H9 (cell line): ENCODE measurements at regions not wholly inside any gene's neighbourhood (a gene's known extent, or its start where the extent isn't known, plus 50 kb on each side); places are given as distances from the start of the nearest gene placed in this dataset.

Source experiments
- DNase-seq: peaks from one replicate; pipeline ENCODE4 v3.0.0-alpha.2; 2017
- H2AFZ ChIP-seq: one replicate; pipeline ENCODE4 v1.6.1; 2013; ENCODE audit warnings: mild to moderate bottlenecking, low read length, control low read depth, moderate library complexity
- H2AK5ac ChIP-seq: 2 replicates; pipeline ENCODE4 v1.6.1; 2013; ENCODE audit warnings: low read length, control low read depth, mixed read lengths; ENCODE audit not compliant: insufficient read length
- H2BK120ac ChIP-seq: one replicate; pipeline ENCODE4 v1.6.1; 2013; ENCODE audit warnings: low read depth, mild to moderate bottlenecking, low read length, control low read depth, inconsistent platforms; ENCODE audit not compliant: poor library complexity, severe bottlenecking
- H2BK12ac ChIP-seq: 2 replicates; pipeline ENCODE4 v1.6.1; 2013; ENCODE audit warnings: low read length, control low read depth, mixed read lengths, low read depth; ENCODE audit not compliant: insufficient read length
- H2BK15ac ChIP-seq: 2 replicates; pipeline ENCODE4 v1.6.1; 2013; ENCODE audit warnings: low read depth, low read length, control low read depth
- H2BK20ac ChIP-seq: one replicate; pipeline ENCODE4 v1.6.1; 2013; ENCODE audit warnings: low read depth, mild to moderate bottlenecking, low read length, control low read depth, inconsistent platforms; ENCODE audit not compliant: poor library complexity, severe bottlenecking
- H2BK5ac ChIP-seq: 2 replicates; pipeline ENCODE4 v1.6.1; 2013; ENCODE audit warnings: low read length, control low read depth, mixed read lengths; ENCODE audit not compliant: insufficient read length
- H3K14ac ChIP-seq: 2 replicates; pipeline ENCODE4 v1.6.1; 2013; ENCODE audit warnings: low read length, control low read depth; ENCODE audit not compliant: insufficient read depth
- H3K18ac ChIP-seq: 2 replicates; pipeline ENCODE4 v1.6.1; 2013; ENCODE audit warnings: low read depth, mild to moderate bottlenecking, mixed read lengths, low read length, control low read depth; ENCODE audit not compliant: insufficient read length
- H3K23ac ChIP-seq: 2 replicates; pipeline ENCODE4 v1.6.1; 2013; ENCODE audit warnings: low read length, control low read depth, mixed read lengths, low read depth; ENCODE audit not compliant: insufficient read length
- H3K23me2 ChIP-seq: 2 replicates; pipeline ENCODE4 v1.6.1; 2013; ENCODE audit warnings: low read depth, mild to moderate bottlenecking, mixed read lengths, low read length, control low read depth; ENCODE audit not compliant: insufficient read length, poor library complexity, severe bottlenecking
- H3K27ac ChIP-seq: 2 replicates; pipeline ENCODE4 v1.5.1; 2013; ENCODE audit warnings: low read length, control low read depth, mixed read lengths, low read depth; ENCODE audit not compliant: insufficient read length
- H3K27me3 ChIP-seq: 2 replicates; pipeline ENCODE4 v1.6.1; 2013; ENCODE audit warnings: low read length, control low read depth, inconsistent platforms; ENCODE audit not compliant: insufficient read depth
- H3K4ac ChIP-seq: 2 replicates; pipeline ENCODE4 v1.6.1; 2013; ENCODE audit warnings: low read depth, mild to moderate bottlenecking, control low read depth, inconsistent platforms, low read length, moderate library complexity
- H3K4me1 ChIP-seq: 2 replicates; pipeline ENCODE4 v1.6.1; 2013; ENCODE audit warnings: low read length, control low read depth, inconsistent platforms; ENCODE audit not compliant: insufficient read depth
- H3K4me2 ChIP-seq: 2 replicates; pipeline ENCODE4 v1.6.1; 2013; ENCODE audit warnings: low read length, control low read depth, mixed read lengths; ENCODE audit not compliant: insufficient read length, insufficient read depth
- H3K56ac ChIP-seq: 2 replicates; pipeline ENCODE4 v1.6.1; 2013; ENCODE audit warnings: low read depth, mild to moderate bottlenecking, mixed read lengths, low read length, control low read depth; ENCODE audit not compliant: insufficient read length
- H3K79me1 ChIP-seq: 2 replicates; pipeline ENCODE4 v1.6.1; 2013; ENCODE audit warnings: low read depth, mild to moderate bottlenecking, moderate library complexity, low read length, control low read depth, inconsistent platforms; ENCODE audit not compliant: insufficient read depth, poor library complexity, severe bottlenecking
- H3K79me2 ChIP-seq: 2 replicates; pipeline ENCODE4 v1.6.1; 2013; ENCODE audit warnings: low read length, control low read depth, inconsistent platforms; ENCODE audit not compliant: insufficient read depth
- H3K9ac ChIP-seq: 2 replicates; pipeline ENCODE4 v1.6.1; 2013; ENCODE audit warnings: low read length, control low read depth, mixed read lengths; ENCODE audit not compliant: insufficient read length; ENCODE audit errors: extremely low read depth
- H3K9me3 ChIP-seq: one replicate; pipeline ENCODE4 v1.6.1; 2013; ENCODE audit warnings: low read depth, low read length, inconsistent platforms; ENCODE audit not compliant: control insufficient read depth
- H3T11ph ChIP-seq: one replicate; pipeline ENCODE4 v1.6.1; 2013; ENCODE audit warnings: mild to moderate bottlenecking, low read length, control low read depth, inconsistent platforms
- H4K20me1 ChIP-seq: one replicate; pipeline ENCODE4 v1.6.1; 2013; ENCODE audit not compliant: control insufficient read depth, insufficient read length, insufficient read depth
- H4K5ac ChIP-seq: 2 replicates; pipeline ENCODE4 v1.6.1; 2013; ENCODE audit warnings: low read depth, mild to moderate bottlenecking, mixed read lengths, low read length, control low read depth; ENCODE audit not compliant: insufficient read length
- H4K8ac ChIP-seq: replicated peaks from 2 replicates; pipeline ENCODE4 v1.6.1; 2013; ENCODE audit warnings: low read length, control low read depth, mixed read lengths, low read depth; ENCODE audit not compliant: insufficient read length
- H4K91ac ChIP-seq: 2 replicates; pipeline ENCODE4 v1.6.1; 2013; ENCODE audit warnings: low read depth, mild to moderate bottlenecking, moderate library complexity, mixed read lengths, low read length, control low read depth; ENCODE audit not compliant: insufficient read length
- H3K27ac Mint-ChIP-seq, 3 experiments: 2 replicates in 2 of 3; 3 replicates in 1 of 3; pipeline ENCODE4 v1.8.0; 2020 to 2021; ENCODE audit warnings: mixed read lengths in 3 of 3, mild to moderate bottlenecking in 1 of 3, moderate library complexity in 1 of 3
- H3K27me3 Mint-ChIP-seq: 2 replicates; pipeline ENCODE4 v1.8.0; 2021; ENCODE audit warnings: low read depth, mild to moderate bottlenecking, moderate library complexity, mixed read lengths
- H3K36me3 Mint-ChIP-seq, 3 experiments: 2 replicates in 2 of 3; 3 replicates in 1 of 3; pipeline ENCODE4 v1.8.0; 2020 to 2021; ENCODE audit warnings: low read depth in 3 of 3, mixed read lengths in 3 of 3; ENCODE audit not compliant: insufficient read depth in 1 of 3
- H3K4me1 Mint-ChIP-seq, 2 experiments: 2 replicates each; pipeline ENCODE4 v1.8.0; 2020; ENCODE audit warnings: mixed read lengths in 2 of 2
- H3K4me3 Mint-ChIP-seq, 2 experiments: 2 replicates in 1 of 2; 3 replicates in 1 of 2; pipeline ENCODE4 v1.8.0; 2020 to 2021; ENCODE audit warnings: mild to moderate bottlenecking in 2 of 2, mixed read lengths in 2 of 2, moderate library complexity in 1 of 2
- H3K9me3 Mint-ChIP-seq, 2 experiments: 2 replicates in 1 of 2; 3 replicates in 1 of 2; pipeline ENCODE4 v1.8.0; 2020; ENCODE audit warnings: mild to moderate bottlenecking in 2 of 2, mixed read lengths in 2 of 2, moderate library complexity in 1 of 2
- CTCF ChIP-seq: fragments of 200-600 bp; sonication (generic); conservative IDR thresholded peaks from 3 replicates; pipeline ENCODE4 v1.8.0; 2021; ENCODE audit warnings: antibody characterized with exemption, mild to moderate bottlenecking

DNA sequence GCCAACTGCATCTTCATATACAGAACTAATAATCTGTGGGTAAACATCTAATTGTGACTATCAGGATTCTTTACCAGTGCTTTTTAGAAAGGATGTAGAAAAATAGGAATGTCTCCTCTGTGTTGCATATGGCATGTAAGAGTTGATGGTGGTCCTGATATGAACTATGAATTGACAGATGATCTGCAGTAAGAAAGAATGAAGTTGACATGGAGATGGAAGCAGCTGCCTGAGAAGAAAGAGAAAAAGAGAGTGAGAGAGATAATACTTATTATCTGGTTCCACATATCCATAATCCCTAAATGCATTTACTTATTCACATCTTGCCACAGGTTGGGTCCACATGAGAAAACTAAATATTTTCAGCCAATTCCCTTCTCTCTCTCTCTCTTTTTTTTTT, 1022.9 kb downstream of the SLC6A15 start:
- Histone ChIP-seq H4K91ac (no peak overlapping the region), H3K18ac (no peak overlapping the region), H3K4me2 (no peak overlapping the region), H3K9me3 (no peaks in the 10 kb centered on the region), H3T11ph (no peak overlapping the region), H3K14ac (no peak overlapping the region), H2AFZ (no peak overlapping the region), H3K56ac (no peak overlapping the region), H3K4me1 (no peaks in the 10 kb centered on the region), H3K23me2 (no peaks in the 10 kb centered on the region), H3K9ac (no peak overlapping the region), H3K79me1 (no peaks in the 10 kb centered on the region), H3K27ac (no peak overlapping the region), H2BK15ac (no peak overlapping the region), H2BK20ac (no peak overlapping the region), H2BK12ac (no peak overlapping the region), H4K20me1 (no peaks in the 10 kb centered on the region), H3K79me2 (no peaks in the 10 kb centered on the region), H4K5ac (no peak overlapping the region), H3K23ac (no peak overlapping the region), H4K8ac (no peak overlapping the region), H2AK5ac (no peak overlapping the region), H2BK120ac (no peak overlapping the region), H2BK5ac (no peak overlapping the region), H3K27me3 (no peaks in the 10 kb centered on the region), H3K4ac (no peak overlapping the region)
- no peak for DNase-seq
- Mint-ChIP-seq H3K4me1 (no peaks in the 10 kb centered on the region), H3K9me3 (peaks cover 0 to 4% of the 10 kb centered on the region in 2 experiments; a peak in 4 of 5 replicates), H3K27ac (no peak overlapping the region), H3K27me3 (no peaks in the 10 kb centered on the region), H3K4me3 (no peak overlapping the region), H3K36me3 (peaks cover 0 to 5% (median 3%) of the 10 kb centered on the region in 3 experiments; a peak in 2 of 7 replicates)
- TF ChIP-seq CTCF = no peak
